DMS 273 treated with DMSO at 0.1 percent for 48 hours (cell line): ENCODE measurements at regions not wholly inside any gene's neighbourhood (a gene's known extent, or its start where the extent isn't known, plus 50 kb on each side); places are given as distances from the start of the nearest gene placed in this dataset.
"Not testable (repeated sequence)": the region's sequence is repeated elsewhere in the genome, so short reads cannot be mapped to it uniquely, and the experiment has no call there.

Source experiments
- DNase-seq: peaks from one replicate; lab custom pipeline; 2025; lab: John Stamatoyannopoulos, UW

GRCh38 chr2:84217456-84217855, 241.6 kb downstream of the SUCLG1 start:
- no peak for DNase-seq

DNA sequence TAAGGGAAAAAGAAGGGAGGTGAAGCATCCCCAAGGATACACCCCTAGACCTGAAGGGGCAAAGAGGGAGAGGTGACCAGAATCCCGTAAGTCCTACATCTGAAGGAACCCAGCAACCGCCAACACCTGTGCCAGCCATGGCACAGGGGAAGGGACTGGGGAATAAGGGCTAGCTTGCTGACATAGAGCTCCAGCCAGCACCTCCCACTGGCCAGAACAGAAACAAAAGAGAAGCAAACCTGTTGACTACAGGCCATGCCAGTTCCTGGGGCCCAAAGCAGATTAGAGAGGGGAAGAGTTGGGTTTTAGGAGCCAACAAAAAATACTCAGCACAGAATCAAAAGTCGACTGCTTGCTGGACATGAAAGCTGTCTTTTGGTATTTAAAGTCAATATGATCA, 244.6 kb downstream of the SUCLG1 start:
- DNase-seq, result no peak

DNA sequence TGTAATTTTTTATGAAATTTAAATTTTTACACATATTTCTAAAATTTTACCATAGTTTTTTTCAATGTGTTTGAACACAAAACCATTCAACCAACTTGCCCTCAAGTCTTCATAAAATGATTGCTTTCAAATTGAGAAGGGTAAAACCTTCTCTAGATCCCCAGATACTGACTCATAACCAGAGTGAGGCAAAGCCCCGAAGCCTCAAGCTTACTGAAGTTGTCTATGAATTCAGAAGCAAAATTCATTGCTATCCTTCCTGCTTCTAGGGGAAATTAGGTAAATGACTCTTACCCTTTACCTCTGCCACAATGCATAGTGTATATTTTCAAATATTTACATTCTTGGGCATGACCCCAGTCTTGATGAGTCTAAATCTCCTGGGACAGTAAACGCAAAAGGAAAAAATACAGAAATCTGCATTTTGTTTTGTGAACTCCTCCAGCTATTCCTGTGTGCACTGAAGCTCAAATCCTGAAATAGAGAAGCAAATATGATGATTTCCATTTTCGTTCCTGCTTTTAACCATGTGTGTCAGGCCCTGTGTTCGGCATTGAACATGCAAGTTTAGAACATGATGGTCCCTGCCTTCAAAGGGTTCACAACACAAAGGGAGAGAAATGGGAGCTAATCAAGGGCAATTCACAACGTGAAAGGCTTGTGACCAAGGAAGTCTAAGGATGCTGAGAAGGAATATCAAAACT, 246.3 kb downstream of the SUCLG1 start:
- DNase-seq, result no peak

GRCh38 chr2:84209941-84210340, 249.1 kb downstream of the SUCLG1 start:
- no peak for DNase-seq

DNA sequence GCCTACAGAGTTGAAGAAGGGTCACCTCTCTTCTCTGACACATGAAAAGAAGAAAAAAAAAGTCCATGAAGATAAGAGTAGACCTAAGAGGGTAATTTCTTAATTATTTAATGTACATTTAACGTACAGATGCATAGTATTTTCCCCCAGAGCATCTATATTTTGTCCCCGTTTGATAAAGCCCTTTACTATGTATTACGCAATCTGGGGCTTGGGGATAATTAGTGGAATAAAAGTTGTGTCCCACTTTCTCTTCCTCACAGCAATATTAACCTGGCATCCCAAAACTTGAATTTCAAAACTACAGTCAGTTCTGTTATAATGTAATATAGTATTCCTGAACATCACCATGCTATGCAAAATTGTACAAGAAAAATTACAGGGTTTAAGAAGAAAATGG, 254.1 kb downstream of the SUCLG1 start:
- no peak for DNase-seq

- DNase-seq, result no peak
Measured at GRCh38 chr2:84202166-84202565, 256.9 kb downstream of the SUCLG1 start.

DNA sequence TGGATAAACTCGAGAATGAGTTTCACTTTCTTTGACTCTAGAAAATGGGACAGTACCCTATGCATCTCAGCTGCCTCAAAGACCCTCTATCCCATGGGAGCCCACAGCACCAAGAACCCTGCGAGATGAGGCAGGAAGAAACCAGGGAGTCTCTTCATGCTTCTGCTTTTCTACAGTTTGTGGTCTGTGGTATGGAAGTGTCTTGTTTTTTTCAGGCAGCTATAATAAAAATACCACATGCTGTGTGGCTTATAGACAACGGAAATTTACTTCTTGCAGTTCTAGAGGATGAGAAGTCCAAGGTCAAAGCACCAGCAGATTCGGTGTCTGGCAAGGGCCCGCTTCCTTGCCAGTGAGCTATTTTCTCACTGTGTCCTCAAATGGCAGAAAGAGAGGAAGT, 257.9 kb downstream of the SUCLG1 start:
- no peak for DNase-seq

GRCh38 chr2:84197901-84198300, 261.2 kb downstream of the SUCLG1 start:
- DNase-seq, result no peak

GRCh38 chr2:84194949-84195644, 264.0 kb downstream of the SUCLG1 start:
- no peak for DNase-seq

GRCh38 chr2:84194181-84194580, 264.9 kb downstream of the SUCLG1 start:
- no peak for DNase-seq

GRCh38 chr2:84187258-84187657, 271.8 kb downstream of the SUCLG1 start:
- no peak for DNase-seq

GRCh38 chr2:84181927-84182326, 277.2 kb downstream of the SUCLG1 start:
- no peak for DNase-seq

GRCh38 chr2:84177733-84178132, 281.3 kb downstream of the SUCLG1 start:
- DNase-seq, result no peak

DNA sequence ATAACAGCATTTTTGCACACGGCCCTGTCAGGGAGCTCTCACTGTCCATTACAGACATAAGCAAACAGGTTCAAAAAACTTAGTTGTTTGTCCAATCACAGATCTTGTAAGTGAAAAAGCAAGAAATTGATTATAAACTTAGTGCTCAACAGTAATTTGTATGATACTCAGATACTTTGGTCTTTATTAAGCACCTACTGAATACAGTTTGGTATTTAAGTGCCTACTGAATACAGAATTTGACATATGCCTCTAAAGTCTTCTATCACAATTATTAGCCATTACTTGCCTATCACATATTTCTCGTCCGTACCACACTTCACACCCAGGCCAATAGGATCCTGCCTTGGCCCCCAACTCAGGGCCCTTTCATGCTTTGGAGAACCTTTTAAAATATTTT, 283.1 kb downstream of the SUCLG1 start:
- DNase-seq, result no peak

GRCh38 chr2:84175340-84175739, 283.7 kb downstream of the SUCLG1 start:
- DNase-seq, result no peak

GRCh38 chr2:84173041-84173440, 286.0 kb downstream of the SUCLG1 start:
- DNase-seq, result no peak

- no peak for DNase-seq
Measured at GRCh38 chr2:84170979-84171378, 288.1 kb downstream of the SUCLG1 start.

- no peak for DNase-seq
Measured at GRCh38 chr2:84169871-84170270, 289.2 kb downstream of the SUCLG1 start.

DNA sequence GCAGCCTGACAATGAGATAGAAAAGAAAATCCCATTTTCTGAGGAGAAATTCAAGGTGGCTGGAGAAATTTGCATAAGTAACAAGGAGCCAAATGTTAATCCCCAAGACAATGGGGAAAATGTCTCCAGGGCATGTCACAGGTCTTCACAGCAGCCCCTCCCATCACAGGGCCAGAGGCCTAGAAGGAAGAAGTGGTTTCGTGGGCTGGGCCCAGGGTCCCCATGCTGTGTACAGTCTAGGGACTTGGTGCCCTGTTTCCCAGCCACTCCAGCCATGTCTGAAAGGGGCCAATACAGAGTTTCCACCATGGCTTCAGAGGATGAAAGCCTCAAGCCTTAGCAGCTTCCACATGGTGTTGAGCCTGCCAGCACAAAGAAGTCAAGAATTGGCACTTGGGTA, 290.5 kb downstream of the SUCLG1 start:
- not testable (repeated sequence) for DNase-seq

DNA sequence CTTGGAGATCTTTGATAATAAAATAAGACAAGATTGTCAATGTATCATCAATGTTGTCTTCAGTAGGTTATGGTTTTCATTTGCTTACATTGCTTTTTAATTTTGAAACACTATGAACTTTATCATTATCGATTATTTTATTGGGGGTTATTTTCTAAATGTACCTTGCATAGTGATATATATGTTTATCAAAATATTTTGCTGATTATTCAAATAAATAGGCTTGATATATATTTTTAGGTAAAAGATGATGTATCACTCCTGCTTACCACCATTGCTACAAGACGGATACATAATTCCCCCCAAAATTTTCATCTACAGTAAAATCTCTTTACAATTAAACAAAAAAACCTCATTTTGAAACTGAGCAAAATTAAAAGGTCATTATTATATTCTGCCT, 293.8 kb downstream of the SUCLG1 start:
- DNase-seq, result no peak

DNA sequence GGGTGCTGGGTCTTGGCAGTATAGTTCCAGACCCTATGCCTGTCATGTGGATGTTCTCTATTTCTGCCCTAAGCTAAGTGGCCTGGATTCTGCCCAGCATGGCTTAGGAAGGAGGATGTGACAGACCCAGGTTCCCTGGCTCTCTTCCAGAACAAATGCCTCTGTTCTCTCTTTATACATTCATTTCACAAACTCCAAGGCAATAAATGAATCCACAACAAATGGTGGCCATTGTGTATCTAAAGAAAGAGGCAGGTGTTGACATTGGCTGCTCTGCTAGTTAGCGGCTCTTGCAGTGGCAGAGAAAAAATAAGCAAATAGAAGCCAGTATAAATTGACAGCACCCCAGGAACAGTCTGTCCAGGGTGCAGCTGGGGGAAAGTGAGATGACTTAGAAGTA, 298.6 kb downstream of the SUCLG1 start:
- DNase-seq, result no peak

DNA sequence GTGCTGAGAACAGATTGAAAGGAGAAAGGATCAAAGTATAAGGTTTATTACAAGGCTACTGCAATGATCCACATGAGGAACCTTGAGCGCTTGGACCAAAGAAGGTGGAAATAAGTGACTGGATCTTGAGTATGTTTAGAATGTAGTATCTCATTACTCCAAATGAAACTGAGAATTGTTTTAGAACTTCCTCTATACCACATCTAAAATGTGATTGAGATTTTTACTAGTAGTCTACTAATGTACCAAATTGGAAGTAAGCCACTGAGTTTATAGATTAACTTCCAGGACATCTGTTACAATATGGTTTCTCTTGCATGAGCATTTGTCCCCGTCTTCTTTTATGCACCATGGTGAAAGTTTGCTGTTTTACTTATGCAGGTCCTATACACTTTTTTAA, 300.5 kb downstream of the SUCLG1 start:
- DNase-seq, result no peak

- DNase-seq, result no peak
Measured at GRCh38 chr2:84152462-84152861, 306.6 kb downstream of the SUCLG1 start.

DNA sequence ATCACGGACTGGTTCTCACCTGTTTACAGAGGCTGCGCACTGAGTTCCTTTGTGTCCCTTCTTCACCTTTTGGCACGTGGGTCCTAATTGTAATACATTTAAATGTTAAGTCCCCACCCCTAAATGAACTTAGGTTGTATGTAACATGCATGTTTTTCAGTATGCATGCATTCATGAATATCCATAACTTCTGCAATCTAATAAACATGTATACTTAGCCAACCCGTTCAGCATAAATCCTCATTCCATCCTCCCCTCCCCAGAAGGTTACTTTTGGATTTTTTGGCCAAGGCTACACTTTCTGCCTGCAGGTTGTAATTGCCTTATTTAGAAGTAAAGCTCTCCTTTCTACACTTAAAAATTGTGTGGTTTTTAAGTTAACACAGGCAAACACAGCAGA, 314.7 kb downstream of the SUCLG1 start:
- no peak for DNase-seq
